Upper lobe of left lung (tissue), 4 donors: ENCODE measurements at regions not wholly inside any gene's neighbourhood (a gene's known extent, or its start where the extent isn't known, plus 50 kb on each side); places are given as distances from the start of the nearest gene placed in this dataset.

Experiments used
- CTCF ChIP-seq, 6 experiments: fragments of 450-650 bp in 4 of 6; fragments of 200-600 bp in 2 of 6; sonication (generic) in 2 of 6; IDR thresholded peaks; one replicate each; pipeline ENCODE4 v1.5.1; 2016 to 2019; ENCODE audit warnings: antibody characterized with exemption in 6 of 6
- POLR2A ChIP-seq, 4 donors: fragments of 450-650 bp; IDR thresholded peaks; one replicate each; pipeline ENCODE4 v1.5.1; 2016 to 2017; ENCODE audit warnings: antibody characterized with exemption in 4 of 4, mild to moderate bottlenecking in 2 of 4
- POLR2AphosphoS5 ChIP-seq, 2 donors: sonication (generic); formaldehyde crosslinking; IDR thresholded peaks; one replicate each; pipeline ENCODE4 v1.5.1; 2017; ENCODE audit warnings: antibody characterized with exemption in 2 of 2

GRCh38 chr2:3954261-3954660 lies 250.9 kb downstream of the DCDC2C start:
- TF ChIP-seq CTCF (IDR thresholded peaks at IDR 0.05): no peak
- no peak for TF ChIP-seq POLR2A (IDR thresholded peaks at IDR 0.05)
- no peak for TF ChIP-seq POLR2AphosphoS5 (IDR thresholded peaks at IDR 0.05)
